GM23248 (cell line): ENCODE measurements at regions not wholly inside any gene's neighbourhood (a gene's known extent, or its start where the extent isn't known, plus 50 kb on each side); places are given as distances from the start of the nearest gene placed in this dataset.

ENCODE experiments used
- EZH2 ChIP-seq: fragments of 200-600 bp; sonication (generic); IDR thresholded peaks from 2 replicates; pipeline ENCODE4 v1.6.1; 2018; ENCODE audit warnings: antibody characterized with exemption, mild to moderate bottlenecking; ENCODE audit not compliant: insufficient read depth, poor library complexity, severe bottlenecking
- EZH2phosphoT487 ChIP-seq: fragments of 200-600 bp; sonication (generic); IDR thresholded peaks from 2 replicates; pipeline ENCODE4 v1.6.1; 2018; ENCODE audit warnings: antibody characterized with exemption, moderate library complexity, mild to moderate bottlenecking, low read depth; ENCODE audit not compliant: insufficient read depth

DNA sequence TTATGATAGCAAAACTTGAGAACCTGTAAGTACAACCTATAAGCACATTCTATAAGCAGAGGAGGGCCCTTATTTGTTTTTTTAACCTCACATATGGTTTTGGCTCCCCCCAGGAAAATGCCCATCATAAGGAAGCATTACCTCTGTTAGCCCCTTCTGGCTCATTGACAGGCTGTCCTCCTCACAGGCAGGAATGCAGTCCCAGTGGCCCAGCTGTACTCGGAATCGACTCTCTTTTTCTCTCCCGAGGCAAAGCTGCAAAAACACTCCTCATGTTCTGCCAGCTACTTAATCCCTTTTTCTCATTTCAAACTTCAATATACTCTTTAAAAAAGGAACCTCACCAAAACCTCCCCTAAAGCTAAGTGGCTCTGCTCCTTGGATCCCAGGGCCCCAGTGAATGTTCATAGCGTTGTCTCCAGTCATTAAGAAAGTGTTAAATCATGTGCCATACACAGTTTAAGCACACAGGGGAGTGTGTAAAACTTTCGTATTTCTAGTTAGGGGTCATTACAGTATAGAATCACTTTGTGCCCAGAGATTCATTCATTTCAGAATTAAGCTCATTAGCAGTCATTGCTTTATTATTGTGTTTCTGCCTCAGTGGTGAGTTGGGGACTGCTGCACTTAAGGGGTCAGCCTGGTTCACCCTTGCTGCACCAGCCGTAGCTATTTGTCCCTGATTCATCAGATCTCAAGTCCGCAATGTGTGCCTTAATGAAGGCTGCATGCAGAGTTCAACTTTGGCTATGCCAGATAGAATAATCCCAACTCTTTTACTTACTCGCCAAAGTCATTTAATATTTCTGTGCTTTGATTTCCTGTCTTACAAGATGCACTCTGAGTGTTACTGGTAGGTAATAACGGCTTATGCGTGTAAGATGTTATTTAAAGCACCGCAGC lies 57.6 kb downstream of the JRKL start:
- TF ChIP-seq EZH2, result no peak
- TF ChIP-seq EZH2phosphoT487, result no peak
